NCI-H2171 treated with DMSO at 0.1 percent for 48 hours (cell line): ENCODE measurements at regions not wholly inside any gene's neighbourhood (a gene's known extent, or its start where the extent isn't known, plus 50 kb on each side); places are given as distances from the start of the nearest gene placed in this dataset.
"Not testable (repeated sequence)": the region's sequence is repeated elsewhere in the genome, so short reads cannot be mapped to it uniquely, and the experiment has no call there.

Experiments used
- DNase-seq: peaks from one replicate; lab custom pipeline; 2025; lab: John Stamatoyannopoulos, UW

DNA sequence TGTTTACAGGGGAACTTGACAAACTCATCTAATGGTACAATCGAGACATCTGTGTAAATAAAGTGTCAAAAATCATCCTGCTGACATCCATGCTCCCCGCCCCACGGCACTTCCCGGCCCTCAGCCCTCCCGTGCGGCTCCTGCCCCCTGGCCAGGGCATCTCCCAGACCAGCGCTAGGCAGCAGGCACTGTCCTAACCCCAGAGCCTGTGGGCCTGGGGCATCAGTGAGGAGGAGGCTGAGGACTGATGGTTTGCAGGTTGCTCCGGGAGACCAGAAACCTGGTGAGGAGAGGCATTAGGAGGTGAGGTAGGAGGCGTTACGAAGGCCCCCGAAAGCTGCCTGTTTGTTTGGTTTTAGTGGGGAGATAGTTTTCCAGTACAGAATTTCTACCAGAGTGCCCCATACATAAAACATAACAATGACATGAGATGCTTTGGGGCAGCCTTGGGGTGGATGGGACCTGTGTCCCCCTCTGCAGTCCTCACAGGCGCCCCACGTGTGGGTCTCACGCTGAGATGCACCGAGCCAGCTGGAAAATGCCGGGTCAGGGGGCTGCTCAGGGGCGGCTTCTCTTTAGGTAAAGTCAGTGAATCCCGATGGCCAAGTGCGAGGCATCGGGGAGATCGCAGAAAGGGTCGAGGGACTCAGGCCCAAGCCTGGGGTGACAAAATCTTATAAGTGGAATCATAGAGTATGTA, 114.2 kb downstream of the RTP5 start:
- DNase-seq: no peak

DNA sequence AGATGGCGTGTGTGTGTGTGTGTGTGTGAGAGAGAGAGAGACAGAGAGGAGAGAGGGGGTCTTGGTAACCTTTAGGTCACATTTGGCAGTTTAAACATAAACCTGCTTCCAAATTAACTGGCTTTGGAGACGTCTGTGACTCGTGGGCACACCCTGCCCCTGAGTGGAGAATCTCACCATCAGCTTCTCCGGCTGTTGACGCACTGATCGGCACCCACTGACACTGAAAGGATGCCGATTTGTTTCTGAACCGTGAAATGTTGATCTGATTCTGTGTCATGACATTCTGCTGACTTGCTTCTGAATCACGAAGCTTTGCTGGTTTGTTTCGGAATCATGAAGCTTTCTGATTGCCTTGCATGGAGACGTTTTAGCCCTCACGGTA, 114.7 kb downstream of the RTP5 start:
- no peak for DNase-seq

DNA sequence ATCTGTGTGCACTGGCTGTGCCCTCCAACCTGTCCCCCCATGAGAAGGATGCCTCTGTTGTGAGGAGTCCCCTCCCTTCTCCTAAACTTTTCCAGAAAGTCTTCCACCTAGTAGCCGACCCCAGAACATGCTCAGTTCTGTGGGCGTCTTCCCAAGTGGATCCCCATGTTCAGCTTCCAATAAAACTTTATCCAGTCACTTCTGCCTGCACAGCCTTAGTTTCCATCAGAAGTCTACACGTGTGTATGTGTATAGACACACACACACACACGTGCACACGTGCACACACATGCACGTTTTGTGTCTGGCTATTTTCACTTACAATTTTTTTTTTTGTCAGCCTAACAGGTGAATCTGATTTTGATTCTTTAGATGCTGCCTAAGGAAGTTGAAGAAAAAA, 115.1 kb downstream of the RTP5 start:
- no peak for DNase-seq

GRCh38 chr2:241985161-241985985, 115.8 kb downstream of the RTP5 start:
- DNase-seq: not testable (repeated sequence)

DNA sequence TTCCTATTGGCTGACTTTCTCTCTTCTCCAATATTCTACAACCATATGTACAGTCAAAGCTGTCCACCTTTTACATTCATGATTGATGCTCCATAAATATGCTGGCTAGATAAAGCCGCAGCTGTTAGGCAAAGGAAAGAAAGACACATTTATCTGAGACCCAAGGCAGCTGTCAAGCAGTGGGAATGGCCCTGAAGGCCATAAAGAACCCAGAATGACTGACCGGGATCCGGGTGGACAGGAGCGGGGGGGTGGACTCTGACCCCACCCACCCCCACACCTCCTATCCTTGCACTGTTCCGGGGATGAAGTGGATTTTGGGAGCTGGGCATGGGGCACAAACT, 116.4 kb downstream of the RTP5 start:
- no peak for DNase-seq

DNA sequence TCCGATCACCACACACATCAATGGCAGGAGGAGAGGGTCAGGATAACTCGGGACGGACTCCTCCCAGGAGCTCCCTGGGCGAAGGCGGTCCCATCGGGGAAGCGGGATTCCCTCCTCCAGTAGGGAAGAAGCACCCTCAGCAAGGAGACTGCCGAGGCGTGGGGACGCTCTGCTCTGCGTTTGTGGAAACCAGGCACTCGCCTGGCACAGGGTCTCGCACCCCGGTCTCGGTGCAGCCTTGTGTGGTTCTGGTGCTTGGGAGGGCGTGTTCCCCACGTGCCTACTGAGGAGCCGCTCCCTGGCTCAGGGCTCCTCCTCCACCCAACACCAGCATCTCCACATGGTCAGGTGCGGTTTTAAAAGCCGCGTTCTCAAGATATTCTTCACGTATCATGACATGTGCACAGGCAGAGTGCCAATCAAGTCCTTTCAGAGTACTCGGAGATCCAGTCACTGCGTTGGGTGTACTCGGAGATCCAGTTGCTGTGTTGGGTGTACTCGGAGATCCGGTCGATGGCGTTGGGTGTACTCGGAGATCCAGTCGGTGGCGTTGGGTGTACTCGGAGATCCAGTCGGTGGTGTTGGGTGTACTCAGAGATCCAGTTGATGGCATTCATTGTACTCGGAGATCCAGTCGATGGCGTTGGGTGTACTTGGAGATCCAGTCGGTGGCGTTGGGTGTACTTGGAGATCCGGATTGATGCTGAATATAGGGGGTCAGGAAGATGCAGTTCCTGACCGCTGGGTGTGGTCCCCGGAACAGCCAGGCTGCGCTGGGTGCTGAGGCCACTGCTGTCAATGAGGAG, 117.5 kb downstream of the RTP5 start:
- no peak for DNase-seq

- DNase-seq: no peak
These were observed 118.2 kb downstream of the RTP5 start for GRCh38 chr2:241987726-241988125.

GRCh38 chr2:241988146-241988545, 118.6 kb downstream of the RTP5 start:
- DNase-seq: no peak

DNA sequence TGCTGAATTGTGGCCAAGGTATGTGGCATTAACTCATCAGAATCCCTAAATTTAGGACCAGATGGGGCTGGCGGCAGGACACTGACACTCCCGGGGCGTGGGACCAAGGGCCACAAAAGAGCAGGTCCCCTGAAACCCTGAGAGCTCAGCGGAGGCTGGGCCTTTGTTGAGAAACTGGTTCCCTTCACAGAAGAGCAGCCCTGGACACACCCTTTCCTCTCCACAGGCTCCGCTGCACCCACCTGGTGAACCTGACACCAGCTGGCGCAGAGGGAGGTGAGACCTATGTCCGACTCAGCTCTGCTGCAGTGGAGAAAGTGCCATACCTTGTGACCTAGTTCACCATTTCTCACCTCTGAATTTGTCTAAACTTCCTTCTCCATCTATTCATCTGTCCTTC, 119.5 kb downstream of the RTP5 start:
- DNase-seq: no peak

GRCh38 chr2:241990466-241990865, 120.9 kb downstream of the RTP5 start:
- DNase-seq: no peak

DNA sequence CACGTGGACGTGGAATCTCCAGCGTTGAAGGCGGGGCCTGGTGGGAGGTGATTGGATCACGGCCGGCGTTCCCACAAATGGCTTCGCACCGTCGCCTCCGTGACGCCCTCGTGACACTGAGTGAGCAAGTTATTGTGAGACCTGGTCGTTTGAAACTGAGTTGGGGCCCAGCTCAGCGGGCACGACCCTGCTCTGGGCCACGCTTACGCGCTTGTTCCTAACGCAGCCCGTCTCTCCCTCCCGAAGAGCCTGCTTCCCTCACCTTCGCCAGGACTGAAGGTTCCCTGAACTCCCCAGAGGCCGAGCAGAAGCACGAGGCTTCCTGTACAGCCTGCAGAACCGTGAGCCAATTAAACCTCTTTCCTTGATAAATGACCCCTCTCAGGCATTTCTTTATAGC, 121.8 kb downstream of the RTP5 start:
- DNase-seq: no peak

- DNase-seq: no peak
These were observed 123.2 kb downstream of the RTP5 start for GRCh38 chr2:241992753-241993152.

DNA sequence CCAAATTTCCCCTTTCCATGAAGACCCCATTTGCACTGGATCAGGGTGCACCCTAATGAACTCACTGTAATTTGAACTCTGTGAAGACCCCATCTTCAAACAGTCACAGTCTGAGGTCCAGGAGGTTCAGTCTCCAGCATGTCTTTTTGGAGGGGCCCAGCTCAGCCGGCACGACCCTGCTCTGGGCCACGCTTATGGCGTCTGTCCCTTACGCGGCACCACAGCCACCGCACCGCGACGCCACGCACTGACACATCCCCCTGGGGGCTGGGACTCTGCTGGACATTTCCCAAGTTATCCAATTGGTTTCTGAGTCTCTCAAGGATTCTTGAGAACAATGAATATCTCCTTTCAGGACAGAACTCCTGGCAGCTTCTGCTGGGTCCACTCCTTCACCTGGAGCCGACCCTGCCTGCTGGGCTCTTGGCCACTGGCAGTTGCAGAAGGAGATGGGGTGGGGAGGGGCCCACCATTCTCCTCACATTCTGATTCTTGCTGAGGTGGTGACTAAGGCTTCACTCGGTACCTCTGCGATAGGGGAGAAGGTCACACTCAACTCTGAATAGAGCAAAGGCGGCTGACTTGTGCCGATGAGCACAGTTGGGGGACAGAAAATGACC, 124.0 kb downstream of the RTP5 start:
- no peak for DNase-seq

DNA sequence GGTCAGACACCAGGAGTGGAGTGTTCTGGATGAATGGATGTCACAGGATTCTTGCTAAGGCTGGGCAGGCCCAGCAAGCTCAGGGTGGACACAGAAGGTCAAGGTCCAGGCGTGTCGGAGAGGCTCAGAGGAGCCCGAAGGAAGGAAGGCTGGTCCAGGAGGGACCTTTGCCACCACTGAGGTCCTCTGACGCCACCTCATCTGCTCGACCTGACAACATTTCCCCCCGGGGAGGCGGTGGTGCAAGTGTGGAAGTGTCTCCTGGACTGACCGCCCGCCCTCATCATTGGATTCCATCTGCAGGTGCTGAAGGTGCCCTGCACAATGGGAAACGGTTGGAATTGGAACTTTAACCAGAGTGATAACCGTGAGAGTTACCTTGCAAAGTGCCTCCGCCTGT, 124.6 kb downstream of the RTP5 start:
- DNase-seq: no peak

- DNase-seq: no peak
These were observed 125.2 kb downstream of the RTP5 start for GRCh38 chr2:241994556-241995213.

DNA sequence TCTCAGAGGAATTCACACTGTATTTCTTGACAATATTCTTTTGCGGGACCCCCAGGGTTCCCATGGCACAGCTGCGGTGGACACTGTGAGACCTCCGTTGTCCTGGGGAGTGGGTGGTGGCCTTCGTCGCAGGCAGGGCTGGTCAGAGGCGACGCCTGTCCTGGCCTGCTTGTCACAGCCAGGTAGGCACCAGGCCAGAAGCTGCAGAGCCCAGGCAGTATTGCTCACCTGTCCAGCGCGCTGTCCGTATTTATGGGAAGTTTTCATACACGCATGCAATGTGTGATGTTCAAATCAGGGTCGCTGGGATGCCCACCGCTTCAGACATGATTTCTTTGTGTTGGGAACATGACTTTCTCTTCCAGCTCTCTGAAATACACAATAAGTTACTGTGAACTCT, 126.6 kb downstream of the RTP5 start:
- DNase-seq: no peak

DNA sequence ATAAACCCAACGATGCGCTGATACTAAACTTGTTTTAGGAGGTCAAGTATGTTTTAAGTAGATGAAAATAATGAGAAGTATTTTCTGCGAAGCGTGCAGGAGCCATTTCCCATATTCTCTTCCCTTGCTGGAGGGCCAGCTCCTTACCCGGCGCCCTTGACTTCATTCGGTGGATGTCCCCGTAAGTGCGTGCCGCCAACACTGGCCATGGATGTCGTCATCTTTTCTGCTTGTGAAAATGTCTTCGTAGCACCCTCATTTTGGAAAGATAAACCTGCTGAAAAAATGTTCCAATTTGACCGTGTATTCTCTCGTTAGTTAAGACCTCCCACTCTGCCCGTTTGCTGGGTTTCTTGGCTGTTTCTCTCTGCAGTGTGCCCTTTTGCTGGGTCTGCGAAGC, 127.5 kb downstream of the RTP5 start:
- DNase-seq: no peak

GRCh38 chr2:241999184-241999583, 129.7 kb downstream of the RTP5 start:
- no peak for DNase-seq

GRCh38 chr2:242001853-242002252, 132.3 kb downstream of the RTP5 start:
- DNase-seq: no peak

DNA sequence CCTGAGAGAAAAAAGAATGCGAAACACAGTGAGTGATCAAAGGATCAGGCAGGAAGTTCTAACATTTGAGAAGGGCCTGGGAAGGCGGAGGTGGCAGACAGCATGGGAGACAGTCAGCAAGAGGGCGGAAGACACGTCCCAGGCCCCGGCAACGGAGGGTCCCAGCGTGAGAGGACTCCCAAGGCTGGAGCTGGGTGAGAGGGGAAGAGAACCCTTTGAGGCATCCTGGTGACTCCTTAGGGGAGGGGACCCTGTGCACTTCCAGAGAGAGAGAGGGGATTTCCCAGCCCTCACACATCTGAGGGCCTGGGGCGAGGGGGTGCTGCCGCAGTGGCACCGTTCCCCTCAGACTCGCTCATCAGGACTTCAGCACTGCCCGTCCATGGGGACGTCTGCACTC, 133.4 kb downstream of the RTP5 start:
- DNase-seq: no peak

DNA sequence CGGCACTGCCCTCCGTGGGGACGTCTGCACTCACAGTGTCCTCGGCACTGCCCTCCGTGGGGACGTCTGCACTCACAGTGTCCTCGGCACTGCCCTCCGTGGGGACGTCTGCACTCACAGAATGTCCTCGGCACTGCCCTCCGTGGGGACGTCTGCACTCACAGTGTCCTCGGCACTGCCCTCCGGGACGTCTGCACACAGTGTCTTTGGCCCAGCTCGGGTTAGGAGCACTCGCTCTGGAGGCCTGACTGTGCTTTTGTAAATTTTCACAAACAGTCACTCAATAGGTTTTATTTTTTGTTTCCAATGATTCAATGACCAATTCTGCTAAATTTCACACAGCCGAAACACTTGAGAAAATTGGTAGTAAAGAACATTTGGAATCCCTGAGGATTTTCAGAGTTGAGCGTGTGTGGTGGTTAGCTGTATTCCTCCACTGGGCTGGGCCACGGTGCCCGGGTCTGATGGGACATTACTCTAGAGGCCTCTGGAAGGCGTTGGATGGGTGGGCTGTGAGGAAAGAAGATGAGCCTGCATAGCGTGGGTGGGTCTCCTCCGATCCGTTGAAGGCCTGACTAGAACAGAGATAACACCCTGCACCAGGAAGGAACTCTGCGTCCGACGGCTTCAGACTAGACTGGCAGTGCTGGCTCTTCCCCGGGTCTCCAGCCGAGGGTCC, 134.8 kb downstream of the RTP5 start:
- DNase-seq: no peak

- no peak for DNase-seq
These were observed 135.3 kb downstream of the RTP5 start for GRCh38 chr2:242004902-242005230.
